HG03159 (cell line): ENCODE measurements at regions not wholly inside any gene's neighbourhood (a gene's known extent, or its start where the extent isn't known, plus 50 kb on each side); places are given as distances from the start of the nearest gene placed in this dataset.

ENCODE experiments used
- ATAC-seq: cut with Tn5 transposase; IDR thresholded peaks from one replicate; pipeline ENCODE4 v1.9.1; 2021; ENCODE audit warnings: mild to moderate bottlenecking, moderate library complexity; ENCODE audit not compliant: unreplicated experiment

- no peak for ATAC-seq
These were observed 59.1 kb upstream of the DCN start for GRCh38 chr12:91241756-91242155.

- no peak for ATAC-seq
These were observed 57.9 kb upstream of the DCN start for GRCh38 chr12:91240386-91241095.

GRCh38 chr12:91239481-91239880, 56.9 kb upstream of the DCN start:
- no peak for ATAC-seq
